ENCODE measurements at regions not wholly inside any gene's neighbourhood (a gene's known extent, or its start where the extent isn't known, plus 50 kb on each side); places are given as distances from the start of the nearest gene placed in this dataset.

GRCh38 chrX:43106009-43106408 is 328.0 kb upstream of the PPP1R2C start:
- Histone ChIP-seq H3K4me3 (ENCODE audit: extremely low read depth in 1 of 4, insufficient read depth in 2 of 4, low read depth in 3 of 4, low read length in 4 of 4) (no peak overlapping the region), H3K36me3 (ENCODE audit: control insufficient read depth in 2 of 4, insufficient read depth in 4 of 4, low read length in 3 of 4) (no peaks in the 10 kb centered on the region), H2AK5ac (ENCODE audit: low read depth, low read length) (no peak overlapping the region), H3K79me1 (ENCODE audit: low read depth, low read length) (no peaks in the 10 kb centered on the region), H3K4me1 (replicated peaks in 1 of 4; ENCODE audit: control insufficient read depth in 3 of 4, insufficient read depth in 4 of 4, low read length in 3 of 4) (no peaks in the 10 kb centered on the region), H2BK12ac (ENCODE audit: low read depth, low read length) (no peak overlapping the region), H3K4me2 (ENCODE audit: insufficient read depth in 1 of 2, low read depth in 2 of 2, low read length in 2 of 2) (no peak overlapping the region), H3K14ac (ENCODE audit: insufficient read length) (no peak overlapping the region), H2BK20ac (ENCODE audit: low read length) (no peak overlapping the region), H3K9ac (replicated peaks in 1 of 4; ENCODE audit: extremely low read depth in 1 of 4, low read depth in 3 of 4, low read length in 3 of 4) (no peak overlapping the region), H3K56ac (replicated peaks; ENCODE audit: insufficient read length, low read depth, low read length) (no peak overlapping the region), H4K20me1 (replicated peaks in 1 of 2; ENCODE audit: control insufficient read depth in 1 of 2, insufficient read depth in 2 of 2, low read length in 2 of 2) (no peaks in the 10 kb centered on the region), H3K18ac (ENCODE audit: extremely low read depth, low read length) (no peak overlapping the region), H3K4ac (replicated peaks; ENCODE audit: insufficient read length, low read depth, low read length) (no peak overlapping the region), H3K23me2 (ENCODE audit: low read depth, low read length) (no peaks in the 10 kb centered on the region), H2BK15ac (ENCODE audit: low read length) (no peak overlapping the region), H3K79me2 (ENCODE audit: control insufficient read depth in 1 of 2, insufficient read depth in 2 of 2, low read length in 2 of 2) (no peaks in the 10 kb centered on the region), H3K9me3 (ENCODE audit: insufficient read depth in 2 of 2, low read depth in 1 of 2, low read length in 1 of 2) (no peaks in the 10 kb centered on the region), H2BK120ac (replicated peaks; ENCODE audit: low read depth, low read length) (no peak overlapping the region), H3K27ac (ENCODE audit: low read depth, low read length) (no peak overlapping the region), H4K5ac (ENCODE audit: insufficient read length, low read depth, low read length) (no peak overlapping the region), H3K27me3 (replicated peaks in 1 of 4; ENCODE audit: control insufficient read depth in 3 of 4, extremely low read depth in 1 of 4, insufficient read depth in 3 of 4, low read length in 3 of 4) (no peaks in the 10 kb centered on the region), H2BK5ac (ENCODE audit: low read depth, low read length) (no peak overlapping the region), H4K8ac (ENCODE audit: extremely low read depth, insufficient read depth, low read length) (no peak overlapping the region), H3K23ac (ENCODE audit: insufficient read length) (no peak overlapping the region), H2AFZ (ENCODE audit: low read length) (no peak overlapping the region), H4K91ac (replicated peaks; ENCODE audit: insufficient read length, low read length) (no peak overlapping the region)
- DNase-seq (ENCODE audit: low read depth in 1 of 2, low spot score in 2 of 2) (no peak), FAIRE-seq (peak; percentile 7)
- WGBS, 2 experiments (ENCODE audit: extremely low coverage in 1 of 2, insufficient coverage in 1 of 2, insufficient read length in 1 of 2, insufficient replicate concordance in 2 of 2, low coverage in 1 of 2, low lambda C conversion rate in 2 of 2, missing lambda C conversion rate in 1 of 2) = 92% methylated on average over 5 of the region's 5 CpGs; no CpG with 5 or more reads in 1 of the 2 experiments
- ChIA-PET CTCF (ENCODE audit: partially characterized antibody) (no interaction called here), POLR2A (ENCODE audit: partially characterized antibody) (no interaction called here)
- TF ChIP-seq CEBPB (IDR thresholded peaks at IDR 0.05; ENCODE audit: low read depth, low read length) (no peak), ASH2L (IDR thresholded peaks at IDR 0.05; ENCODE audit: low read length) (no peak), SIN3A (conservative IDR thresholded peaks at IDR 0.05 in 1 of 2, IDR thresholded peaks at IDR 0.05 in 1 of 2; ENCODE audit: low read depth in 1 of 2, low read length in 2 of 2) (no peak), CBX5 (IDR thresholded peaks at IDR 0.05; ENCODE audit: low read depth, low read length) (no peak), JUN (IDR thresholded peaks at IDR 0.05; ENCODE audit: low read depth, low read length) (no peak), KDM4A (IDR thresholded peaks at IDR 0.05; ENCODE audit: low read depth, low read length, severe bottlenecking) (no peak), EGR1 (IDR thresholded peaks at IDR 0.05; ENCODE audit: borderline replicate concordance, low read depth, low read length) (no peak), GTF2F1 (IDR thresholded peaks at IDR 0.05; ENCODE audit: borderline replicate concordance, low read depth, low read length) (no peak), USF2 (IDR thresholded peaks at IDR 0.05; ENCODE audit: low read length) (no peak), TBP (IDR thresholded peaks at IDR 0.05; ENCODE audit: low read depth, low read length) (no peak), SRF (IDR thresholded peaks at IDR 0.05; ENCODE audit: low read depth, low read length) (no peak), CTCF (IDR thresholded peaks at IDR 0.05; ENCODE audit: control extremely low read depth in 1 of 3, insufficient read depth in 1 of 3, low read depth in 1 of 3, low read length in 3 of 3) (no peak)
